ENCODE measurements at regions not wholly inside any gene's neighbourhood (a gene's known extent, or its start where the extent isn't known, plus 50 kb on each side); places are given as distances from the start of the nearest gene placed in this dataset. TPM values are rescaled to one million over a fixed set of nuclear protein-coding genes. Genes with fewer than 3 reads are reported as not detected.

- Histone ChIP-seq H3K27me3 (ENCODE audit: control insufficient read depth in 3 of 3, insufficient read depth in 3 of 3, low read length in 3 of 3) (peaks cover 8 to 9% (median 9%) of the 10 kb centered on the region in 3 donors), H3K4me3 (ENCODE audit: low read length in 3 of 3) (no peak overlapping the region), H3K9ac (ENCODE audit: low read depth in 1 of 3, low read length in 3 of 3) (no peak overlapping the region), H3K27ac (ENCODE audit: low read depth, low read length) (no peak overlapping the region), H3K9me3 (ENCODE audit: control insufficient read depth in 3 of 3, low read length in 3 of 3) (no peaks in the 10 kb centered on the region), H3K4me1 (ENCODE audit: control insufficient read depth in 3 of 3, insufficient read depth in 3 of 3, low read length in 3 of 3) (no peaks in the 10 kb centered on the region), H3K36me3 (ENCODE audit: control insufficient read depth in 3 of 3, insufficient read depth in 3 of 3, low read length in 3 of 3) (no peaks in the 10 kb centered on the region)
Measured at GRCh38 chr18:57299931-57300330, 52.4 kb upstream of the ST8SIA3 start.

GRCh38 chr18:57301573-57302559 is 50.5 kb upstream of the ST8SIA3 start:
- Histone ChIP-seq H3K27ac (ENCODE audit: low read depth, low read length) (no peak overlapping the region), H3K36me3 (ENCODE audit: control insufficient read depth in 3 of 3, insufficient read depth in 3 of 3, low read length in 3 of 3) (no peaks in the 10 kb centered on the region), H3K4me1 (ENCODE audit: control insufficient read depth in 3 of 3, insufficient read depth in 3 of 3, low read length in 3 of 3) (no peaks in the 10 kb centered on the region), H3K27me3 (ENCODE audit: control insufficient read depth in 3 of 3, insufficient read depth in 3 of 3, low read length in 3 of 3) (peaks cover 8 to 13% (median 9%) of the 10 kb centered on the region in 3 donors), H3K9me3 (ENCODE audit: control insufficient read depth in 3 of 3, low read length in 3 of 3) (no peaks in the 10 kb centered on the region), H3K4me3 (ENCODE audit: low read length in 3 of 3) (no peak overlapping the region), H3K9ac (ENCODE audit: low read depth in 1 of 3, low read length in 3 of 3) (no peak overlapping the region)

Small RNAs in the stretch of these regions (small RNA-seq; reads per million reads assigned to genes)
- not detected for gene RNU6-737P

Measured in skeletal muscle tissue (tissue), 4 donors.